ENCODE measurements at regions not wholly inside any gene's neighbourhood (a gene's known extent, or its start where the extent isn't known, plus 50 kb on each side); places are given as distances from the start of the nearest gene placed in this dataset.
"Not testable (repeated sequence)": the region's sequence is repeated elsewhere in the genome, so short reads cannot be mapped to it uniquely, and the experiment has no call there.

DNA sequence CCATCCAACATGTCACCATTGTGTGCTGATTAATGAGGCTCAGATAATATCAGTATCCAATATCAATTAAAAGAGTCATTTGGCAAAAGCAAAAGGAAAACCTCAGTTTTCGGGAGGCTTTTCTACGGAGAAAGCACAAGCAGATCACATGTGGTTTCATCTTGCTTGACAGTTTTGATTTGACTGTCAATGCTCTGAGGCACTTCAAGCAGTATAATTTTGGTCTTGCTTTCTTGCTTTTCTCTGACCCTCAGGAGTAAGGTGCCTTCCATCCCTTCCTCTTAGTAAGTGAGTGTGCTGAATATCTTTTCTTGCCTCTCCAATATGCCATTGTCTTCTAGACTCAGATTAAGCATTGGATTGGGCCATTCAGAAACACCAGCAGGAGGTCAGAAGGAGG is 115.5 kb upstream of the CALCR start:
- H3K4me3 Mint-ChIP-seq, result no peak overlapping the region
- peaks cover 2% of the 10 kb centered on the region for H3K27me3 Mint-ChIP-seq

DNA sequence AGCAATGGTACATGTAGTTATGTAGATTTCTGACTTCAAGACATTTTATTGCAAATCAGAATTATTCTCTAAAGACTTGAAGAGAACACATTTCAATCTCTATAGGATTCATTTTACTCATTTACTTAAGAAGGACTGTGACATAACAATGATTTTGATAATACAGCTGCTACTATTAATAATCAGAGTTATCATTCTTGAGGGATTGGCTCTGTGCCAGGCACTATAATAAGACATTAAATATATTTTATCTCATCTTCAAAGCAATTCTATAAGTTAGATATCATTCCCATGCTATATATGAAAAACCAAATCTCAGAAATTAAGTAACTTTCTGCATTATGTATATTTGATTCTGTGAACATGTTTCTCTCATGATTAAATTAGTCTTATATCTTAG is 103.7 kb upstream of the CALCR start:
- Mint-ChIP-seq H3K4me3 (no peak overlapping the region), H3K4me1 (ENCODE audit: low read depth) (no peaks in the 10 kb centered on the region), H3K9me3 (peaks cover 3% of the 10 kb centered on the region), H3K36me3 (ENCODE audit: low read depth) (no peaks in the 10 kb centered on the region), H3K27me3 (no peaks in the 10 kb centered on the region), H3K27ac (no peak overlapping the region)
- ChIA-PET CTCF (no interaction called here), POLR2A (no interaction called here)
- no peak for ATAC-seq
- TF ChIP-seq, protein P1, sequence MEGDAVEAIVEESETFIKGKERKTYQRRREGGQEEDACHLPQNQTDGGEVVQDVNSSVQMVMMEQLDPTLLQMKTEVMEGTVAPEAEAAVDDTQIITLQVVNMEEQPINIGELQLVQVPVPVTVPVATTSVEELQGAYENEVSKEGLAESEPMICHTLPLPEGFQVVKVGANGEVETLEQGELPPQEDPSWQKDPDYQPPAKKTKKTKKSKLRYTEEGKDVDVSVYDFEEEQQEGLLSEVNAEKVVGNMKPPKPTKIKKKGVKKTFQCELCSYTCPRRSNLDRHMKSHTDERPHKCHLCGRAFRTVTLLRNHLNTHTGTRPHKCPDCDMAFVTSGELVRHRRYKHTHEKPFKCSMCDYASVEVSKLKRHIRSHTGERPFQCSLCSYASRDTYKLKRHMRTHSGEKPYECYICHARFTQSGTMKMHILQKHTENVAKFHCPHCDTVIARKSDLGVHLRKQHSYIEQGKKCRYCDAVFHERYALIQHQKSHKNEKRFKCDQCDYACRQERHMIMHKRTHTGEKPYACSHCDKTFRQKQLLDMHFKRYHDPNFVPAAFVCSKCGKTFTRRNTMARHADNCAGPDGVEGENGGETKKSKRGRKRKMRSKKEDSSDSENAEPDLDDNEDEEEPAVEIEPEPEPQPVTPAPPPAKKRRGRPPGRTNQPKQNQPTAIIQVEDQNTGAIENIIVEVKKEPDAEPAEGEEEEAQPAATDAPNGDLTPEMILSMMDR (IDR thresholded peaks at IDR 0.05), result no peak
- DNase-seq, result no peak
- intact Hi-C loops (cut with micrococcal nuclease), result no loop called here

More for the DNA sequence above, 115.5 kb upstream of the CALCR start:
- Mint-ChIP-seq H3K4me1 (ENCODE audit: low read depth) (no peaks in the 10 kb centered on the region), H3K27ac (no peak overlapping the region), H3K36me3 (ENCODE audit: low read depth) (no peaks in the 10 kb centered on the region), H3K9me3 (no peaks in the 10 kb centered on the region)
- ATAC-seq, result no peak
- CTCF ChIA-PET, result no interaction called here
- POLR2A ChIA-PET, result no interaction called here
- DNase-seq, result no peak
- intact Hi-C loops (cut with micrococcal nuclease), result no loop called here
- TF ChIP-seq, protein P1 (IDR thresholded peaks at IDR 0.05), result no peak

DNA sequence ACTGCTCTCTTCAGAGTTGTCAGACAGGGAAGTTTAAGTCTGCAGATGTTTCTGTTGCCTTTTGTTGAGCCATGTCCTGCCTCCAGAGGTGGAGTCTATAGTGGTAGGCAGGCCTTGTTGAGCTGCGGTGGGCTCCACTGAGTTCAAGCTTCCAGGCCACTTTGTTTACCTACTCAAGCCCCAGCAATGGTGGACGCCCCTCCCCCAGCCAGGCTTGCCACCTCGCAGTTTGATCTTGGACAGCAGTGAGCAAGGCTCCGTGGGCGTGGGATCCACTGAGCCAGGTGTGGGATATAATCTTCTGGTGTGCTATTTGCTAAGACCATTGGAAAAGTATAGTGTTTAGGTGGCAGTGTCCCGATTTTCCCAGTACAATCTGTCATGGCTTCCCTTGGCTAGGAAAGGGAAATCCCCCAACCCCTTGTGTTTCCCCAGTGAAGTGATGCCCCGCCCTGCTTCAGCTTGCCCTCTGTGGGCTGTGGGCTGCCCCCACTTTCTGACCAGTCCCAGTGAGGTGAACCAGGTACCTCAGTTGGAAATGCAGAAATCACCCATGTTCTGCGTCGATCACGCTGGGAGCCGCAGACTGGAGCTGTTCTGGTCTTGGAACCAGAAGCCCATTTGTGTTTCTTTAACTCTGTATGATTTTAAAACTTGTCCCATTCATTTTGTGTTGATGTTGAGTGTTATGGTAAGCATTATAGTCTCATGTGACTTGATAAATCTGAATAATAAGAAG is 89.2 kb upstream of the CALCR start:
- POLR2A ChIA-PET, result no interaction called here
- no peak for DNase-seq
- H3K27ac Mint-ChIP-seq, result no peak overlapping the region
- no peaks in the 10 kb centered on the region for H3K36me3 Mint-ChIP-seq (ENCODE audit: low read depth)
- peaks cover 1% of the 10 kb centered on the region for H3K27me3 Mint-ChIP-seq
- ATAC-seq, result no peak
- H3K4me1 Mint-ChIP-seq (ENCODE audit: low read depth), result no peaks in the 10 kb centered on the region
- no peaks in the 10 kb centered on the region for H3K9me3 Mint-ChIP-seq
- no peak overlapping the region for H3K4me3 Mint-ChIP-seq
- intact Hi-C loops (cut with micrococcal nuclease), result no loop called here
- CTCF ChIA-PET, result no interaction called here
- TF ChIP-seq, protein P1 (IDR thresholded peaks at IDR 0.05), result no peak

DNA sequence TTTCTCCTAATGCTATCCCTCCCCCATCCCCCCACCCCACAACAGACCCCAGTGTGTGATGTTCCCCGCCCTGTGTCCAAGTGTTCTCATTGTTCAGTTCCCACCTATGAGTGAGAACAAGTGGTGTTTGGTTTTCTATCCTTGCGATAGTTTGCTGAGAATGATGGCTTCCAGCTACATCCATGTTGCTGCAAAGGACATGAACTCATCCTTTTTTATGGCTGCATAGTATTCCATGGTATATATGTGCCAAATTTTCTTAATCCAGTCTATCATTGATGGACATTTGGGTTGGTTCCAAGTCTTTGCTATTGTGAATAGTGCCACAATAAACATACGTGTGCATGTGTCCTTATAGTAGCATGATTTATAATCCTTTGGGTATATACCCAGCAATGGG is 83.6 kb upstream of the CALCR start:
- ATAC-seq; H3K4me1 Mint-ChIP-seq (ENCODE audit: low read depth); intact Hi-C loops (cut with micrococcal nuclease); H3K4me3 Mint-ChIP-seq; DNase-seq; H3K9me3 Mint-ChIP-seq; POLR2A ChIA-PET; H3K36me3 Mint-ChIP-seq (ENCODE audit: low read depth); CTCF ChIA-PET; H3K27me3 Mint-ChIP-seq; H3K27ac Mint-ChIP-seq: not testable (repeated sequence)

DNA sequence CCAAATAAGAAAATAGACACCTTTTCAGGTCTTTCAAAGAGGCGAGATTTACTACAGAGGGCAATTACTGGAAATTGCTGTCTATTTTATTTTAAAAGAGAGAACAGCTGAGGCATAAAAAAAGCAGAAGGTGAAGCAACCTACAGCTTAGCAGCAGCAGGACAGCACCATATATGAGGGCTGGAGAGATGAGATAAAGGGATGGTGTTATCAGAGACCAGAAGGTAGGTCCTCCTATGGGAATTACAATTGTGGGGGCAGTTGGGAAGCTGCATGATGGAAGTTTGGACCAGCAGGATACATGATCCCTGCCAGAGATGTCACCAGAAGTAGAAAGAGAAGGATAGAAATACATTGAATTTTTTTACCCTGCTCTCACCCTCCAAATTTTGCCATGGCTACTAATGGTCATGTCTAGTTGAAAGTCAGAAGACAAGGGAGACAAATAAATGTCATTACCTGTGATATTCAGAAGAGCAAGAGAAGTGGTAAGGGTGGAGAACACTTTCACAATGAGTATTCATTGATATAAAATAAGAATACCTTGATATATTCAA is 77.2 kb upstream of the CALCR start:
- Mint-ChIP-seq H3K27ac (no peak overlapping the region), H3K36me3 (ENCODE audit: low read depth) (no peaks in the 10 kb centered on the region), H3K4me3 (no peak overlapping the region), H3K27me3 (no peaks in the 10 kb centered on the region), H3K9me3 (no peaks in the 10 kb centered on the region), H3K4me1 (ENCODE audit: low read depth) (no peaks in the 10 kb centered on the region)
- TF ChIP-seq, protein P1 (IDR thresholded peaks at IDR 0.05), result no peak
- DNase-seq (no peak), ATAC-seq (no peak)
- intact Hi-C loops (cut with micrococcal nuclease), result no loop called here
- ChIA-PET POLR2A (no interaction called here), CTCF (interaction anchor here (0.5 kb wide), 1 partner anchor 315 kb away, joined by 3 read pairs; no protein-coding TSS in a partner anchor)
